ENCODE measurements at regions not wholly inside any gene's neighbourhood (a gene's known extent, or its start where the extent isn't known, plus 50 kb on each side); places are given as distances from the start of the nearest gene placed in this dataset.

DNA sequence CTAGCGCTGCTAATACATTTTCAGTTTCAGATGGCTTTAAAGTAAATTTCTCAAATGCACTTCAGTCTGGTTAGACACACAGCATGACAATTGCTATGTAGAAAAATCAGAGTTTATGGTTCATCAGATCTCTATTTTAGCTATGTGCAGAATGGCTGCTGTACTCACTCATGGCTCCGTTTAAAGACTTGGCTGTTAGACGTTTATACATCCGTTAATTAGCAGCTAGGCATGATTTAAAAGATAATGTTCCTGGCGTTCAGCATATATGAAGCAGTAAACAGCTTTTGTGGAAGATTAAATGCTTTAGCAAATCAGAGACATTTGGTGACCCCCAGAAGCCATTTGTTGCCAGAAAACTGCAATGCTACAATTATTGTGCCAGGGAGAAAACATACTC is 350.0 kb upstream of the MANEA start:
- Histone ChIP-seq H3K79me2 (ENCODE audit: control insufficient read depth, insufficient read depth, low read length) (no peaks in the 10 kb centered on the region), H3K9me1 (replicated peaks; ENCODE audit: control insufficient read depth, extremely low read depth, insufficient read depth, low read length) (no peaks in the 10 kb centered on the region), H3K27me3 (ENCODE audit: control insufficient read depth in 2 of 2, insufficient read depth in 2 of 2, low read length in 2 of 2) (no peaks in the 10 kb centered on the region), H3K9ac (replicated peaks; ENCODE audit: extremely low read depth, insufficient read depth, low read length) (no peak overlapping the region), H3K4me1 (ENCODE audit: control insufficient read depth, extremely low read depth, insufficient read depth, low read length) (no peaks in the 10 kb centered on the region), H3K36me3 (ENCODE audit: control insufficient read depth in 2 of 2, extremely low read depth in 1 of 2, insufficient read depth in 2 of 2, low read length in 2 of 2) (no peaks in the 10 kb centered on the region), H4K20me1 (replicated peaks; ENCODE audit: control insufficient read depth, extremely low read depth, insufficient read depth, low read length) (no peaks in the 10 kb centered on the region), H2AFZ (ENCODE audit: low read depth, low read length) (no peak overlapping the region), H3K4me3 (replicated peaks in 1 of 3; ENCODE audit: insufficient read depth in 1 of 3, low read depth in 1 of 3, low read length in 3 of 3) (no peak overlapping the region), H3K4me2 (ENCODE audit: insufficient read depth, low read length) (no peak overlapping the region), H3K9me3 (replicated peaks; ENCODE audit: control insufficient read depth, insufficient read depth, low read length) (no peaks in the 10 kb centered on the region), H3K27ac (ENCODE audit: insufficient read depth, low read depth, low read length) (no peak overlapping the region)
- BruUV-seq (replicated peaks) = no TSS peak
- intact Hi-C loops (cut with micrococcal nuclease) (no loop called here), dilution Hi-C loops (cut with MboI; ENCODE audit: extremely low pct_ligation_motif_present, low sequenced_read_pairs) (no loop called here)
- DNase-seq (ENCODE audit: low read depth, low spot score) (no peak), FAIRE-seq (no peak)
- TF ChIP-seq JUN (IDR thresholded peaks at IDR 0.05; ENCODE audit: borderline replicate concordance, insufficient read depth, insufficient read length, low read depth) = no peak
- no peak for TF ChIP-seq FOS (IDR thresholded peaks at IDR 0.05; ENCODE audit: borderline replicate concordance, insufficient read depth, low read length)
- no peak for TF ChIP-seq GATA2 (IDR thresholded peaks at IDR 0.05; ENCODE audit: insufficient read depth, insufficient read length, low read depth, low read length)
- no peak for TF ChIP-seq POLR2AphosphoS5 (IDR thresholded peaks at IDR 0.05; ENCODE audit: insufficient read depth, low read depth, low read length)
- TF ChIP-seq, protein P1, sequence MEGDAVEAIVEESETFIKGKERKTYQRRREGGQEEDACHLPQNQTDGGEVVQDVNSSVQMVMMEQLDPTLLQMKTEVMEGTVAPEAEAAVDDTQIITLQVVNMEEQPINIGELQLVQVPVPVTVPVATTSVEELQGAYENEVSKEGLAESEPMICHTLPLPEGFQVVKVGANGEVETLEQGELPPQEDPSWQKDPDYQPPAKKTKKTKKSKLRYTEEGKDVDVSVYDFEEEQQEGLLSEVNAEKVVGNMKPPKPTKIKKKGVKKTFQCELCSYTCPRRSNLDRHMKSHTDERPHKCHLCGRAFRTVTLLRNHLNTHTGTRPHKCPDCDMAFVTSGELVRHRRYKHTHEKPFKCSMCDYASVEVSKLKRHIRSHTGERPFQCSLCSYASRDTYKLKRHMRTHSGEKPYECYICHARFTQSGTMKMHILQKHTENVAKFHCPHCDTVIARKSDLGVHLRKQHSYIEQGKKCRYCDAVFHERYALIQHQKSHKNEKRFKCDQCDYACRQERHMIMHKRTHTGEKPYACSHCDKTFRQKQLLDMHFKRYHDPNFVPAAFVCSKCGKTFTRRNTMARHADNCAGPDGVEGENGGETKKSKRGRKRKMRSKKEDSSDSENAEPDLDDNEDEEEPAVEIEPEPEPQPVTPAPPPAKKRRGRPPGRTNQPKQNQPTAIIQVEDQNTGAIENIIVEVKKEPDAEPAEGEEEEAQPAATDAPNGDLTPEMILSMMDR (IDR thresholded peaks at IDR 0.05; ENCODE audit: extremely low read depth in 1 of 2, insufficient read depth in 1 of 2, low read depth in 1 of 2, low read length in 2 of 2) = no peak
- no peak for TF ChIP-seq MAX (IDR thresholded peaks at IDR 0.05; ENCODE audit: insufficient read depth, insufficient read length)
- TF ChIP-seq EZH2 (IDR thresholded peaks at IDR 0.05; ENCODE audit: borderline replicate concordance, low read depth, low read length, severe bottlenecking) = no peak
- TF ChIP-seq MYC (IDR thresholded peaks at IDR 0.05; ENCODE audit: low read depth, low read length) = no peak
- no peak for TF ChIP-seq POLR2A (IDR thresholded peaks at IDR 0.05; ENCODE audit: low read depth, low read length)
- CTCF ChIA-PET = no interaction called here
- POLR2A ChIA-PET = no interaction called here

Data from endothelial cell of umbilical vein (primary cell).